Fibroblast of the aortic adventitia (primary cell): ENCODE measurements at regions not wholly inside any gene's neighbourhood (a gene's known extent, or its start where the extent isn't known, plus 50 kb on each side); places are given as distances from the start of the nearest gene placed in this dataset.
A peak's percentile ranks its signal among the peaks of the same experiment; 100 is the strongest.

Experiments used
- DNase-seq: peaks from one replicate; pipeline ENCODE4 v3.0.0-alpha.2; 2010; ENCODE audit warnings: low read depth
- H3K4me3 ChIP-seq: 2 replicates; pipeline ENCODE4 v1.5.1; 2011; ENCODE audit warnings: low read depth, mild to moderate bottlenecking, control low read depth, low read length, moderate library complexity
- CTCF ChIP-seq: IDR thresholded peaks from 2 replicates; pipeline ENCODE4 v1.5.1; 2011; ENCODE audit warnings: mild to moderate bottlenecking, low read length, control low read depth, inconsistent platforms; ENCODE audit not compliant: insufficient read depth

DNA sequence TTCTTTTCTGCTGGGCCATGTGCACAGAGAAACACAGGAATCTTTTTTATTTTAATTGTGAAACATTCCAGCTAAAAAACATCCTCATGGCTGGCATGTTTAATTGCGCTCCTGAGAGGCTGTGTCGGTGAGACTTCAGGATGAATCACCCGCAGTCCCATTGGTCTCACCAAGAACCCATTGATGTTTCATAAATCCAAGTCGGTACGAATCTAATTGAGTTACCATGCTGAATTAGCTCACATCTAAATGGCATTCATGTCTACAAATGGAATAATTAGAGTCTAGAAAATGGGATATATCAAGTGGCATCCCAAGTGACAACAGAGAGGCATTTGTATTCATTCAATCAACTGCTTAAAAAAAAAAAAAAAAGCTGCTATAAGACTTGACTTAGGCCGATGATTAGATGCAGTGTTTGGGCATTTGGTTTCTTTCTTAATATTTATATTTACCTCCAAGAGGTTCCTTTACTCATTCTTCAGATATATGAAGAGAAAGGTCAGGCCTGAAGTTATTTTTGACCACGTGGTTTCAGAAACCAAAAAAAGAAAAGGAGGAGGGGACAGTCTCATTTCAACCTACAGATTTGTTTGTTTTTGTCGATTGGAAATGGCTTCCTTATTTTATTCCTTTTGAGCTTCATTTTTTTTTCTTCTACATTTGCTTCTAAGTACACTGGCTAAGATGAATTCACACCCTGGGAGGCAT is 79.1 kb upstream of the FOXB1 start:
- H3K4me3 ChIP-seq, result no peak overlapping the region
- no peak for DNase-seq
- no peak for TF ChIP-seq CTCF

DNA sequence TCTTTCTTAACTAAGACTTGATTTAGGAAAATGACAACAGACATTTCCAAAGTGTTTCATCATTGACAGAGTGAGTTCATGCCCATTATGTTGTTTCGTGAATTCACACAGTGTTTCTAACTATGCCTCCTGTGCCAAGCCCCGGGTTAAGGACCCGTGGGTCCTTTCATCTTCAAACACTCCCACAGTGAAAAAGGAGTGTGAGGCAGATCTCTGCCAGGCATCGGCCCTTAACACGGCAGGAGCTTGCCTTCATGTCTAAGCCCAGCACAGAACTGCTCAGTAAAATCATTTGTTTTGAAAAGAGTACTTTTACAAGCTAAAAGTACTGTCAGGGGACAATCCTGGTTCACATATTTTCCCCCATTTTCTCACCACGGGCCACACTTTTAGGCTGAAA is 80.0 kb upstream of the FOXB1 start:
- no peak for TF ChIP-seq CTCF
- no peak for DNase-seq
- H3K4me3 ChIP-seq, result no peak overlapping the region

GRCh38 chr15:59923508-59923907 is 80.6 kb upstream of the FOXB1 start:
- no peak for TF ChIP-seq CTCF
- H3K4me3 ChIP-seq, result no peak overlapping the region
- DNase-seq, result no peak

DNA sequence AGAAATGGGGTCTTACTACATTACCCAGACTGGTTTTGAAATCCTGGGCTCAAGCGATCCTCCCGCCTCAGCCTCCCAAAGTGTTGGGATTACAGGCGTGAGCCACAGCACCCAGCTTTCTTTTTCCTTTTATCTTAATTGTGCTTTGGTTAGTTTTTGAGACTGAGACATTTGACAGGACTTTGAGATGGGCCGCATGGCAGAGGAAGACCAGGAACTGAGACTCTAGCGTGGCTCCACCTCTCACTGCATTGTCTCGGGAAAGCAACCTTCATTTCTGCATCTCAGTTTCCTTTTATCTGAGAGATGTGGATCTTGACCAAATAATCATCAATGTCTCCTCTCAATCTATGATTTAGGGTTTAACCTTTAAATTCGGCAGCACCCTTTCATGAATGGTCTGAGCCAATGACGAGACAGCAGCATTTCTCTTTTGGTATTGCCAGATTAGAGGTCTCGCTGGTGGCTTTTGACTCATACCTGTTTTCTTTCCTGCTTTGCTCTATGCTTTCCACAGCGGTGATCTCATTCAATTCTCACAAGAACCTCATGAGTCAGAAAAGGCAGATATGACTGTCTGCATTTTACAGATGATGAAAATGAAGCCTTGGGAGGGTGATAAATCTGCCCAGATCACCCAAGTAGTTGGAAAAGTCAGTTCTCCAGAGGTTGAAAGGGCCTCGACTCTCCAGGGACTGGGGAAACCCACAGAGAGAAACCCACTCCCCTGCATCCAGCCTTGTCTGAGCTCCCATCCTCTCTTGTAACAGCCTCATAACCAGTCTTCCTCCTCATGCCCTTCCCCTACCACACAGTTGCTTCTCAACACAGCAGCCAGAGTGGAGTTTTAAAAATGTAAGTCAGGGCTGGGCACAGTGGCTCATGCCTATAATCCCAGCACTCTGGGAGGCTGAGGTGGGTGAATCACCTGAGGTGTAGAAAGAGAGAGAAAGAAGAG is 84.8 kb upstream of the FOXB1 start:
- DNase-seq, result peak; percentile 67
- TF ChIP-seq CTCF, result no peak
- H3K4me3 ChIP-seq, result no peak overlapping the region

GRCh38 chr15:59917504-59918157 is 86.5 kb upstream of the FOXB1 start:
- peak; percentile 57 for TF ChIP-seq CTCF
- peak; percentile 42 for DNase-seq
- H3K4me3 ChIP-seq, result no peak overlapping the region

- H3K4me3 ChIP-seq, result no peak overlapping the region
- DNase-seq, result no peak
- no peak for TF ChIP-seq CTCF
Measured at GRCh38 chr15:59906046-59906445, 98.1 kb upstream of the FOXB1 start.
